K562 (cell line): ENCODE measurements at regions not wholly inside any gene's neighbourhood (a gene's known extent, or its start where the extent isn't known, plus 50 kb on each side); places are given as distances from the start of the nearest gene placed in this dataset.

Experiments used
- ATAC-seq: fragments of 200-7000 bp; cut with Tn5 transposase; 3 replicates; pipeline ENCODE4 v1.9.1; 2020; ENCODE audit warnings: moderate library complexity
- BruUV-seq: library from RNA; stranded (reverse); fragments of 400-500 nt; replicated peaks from 2 replicates; lab custom pipeline; 2021; lab: Mats Ljungman, UMichigan
- CTCF ChIA-PET: fragments of 300-600 bp; formaldehyde crosslinking; extraction: SDS; loops from one replicate; lab custom pipeline; 2021; ENCODE audit warnings: low intra/inter-chr PET ratio; lab: Yijun Ruan, JAX
- POLR2A ChIA-PET: fragments of 300-600, 350-650 bp; sonication (Branson Sonifier 250); formaldehyde crosslinking; extraction: SDS; loops from one replicate; lab custom pipeline; 2021; ENCODE audit warnings: antibody characterized with exemption, inconsistent platforms; lab: Yijun Ruan, JAX
- DNase-seq, 4 experiments: peaks; one replicate each; pipeline versions ENCODE4 v3.0.0 to v3.0.0-alpha.2; 2011 to 2018; ENCODE audit warnings: low spot score in 3 of 4, mixed read lengths in 3 of 4; ENCODE audit errors: extremely low read depth in 1 of 4
- FAIRE-seq: peaks from 2 replicates; lab custom pipeline; 2011; peaks lifted over from hg19 to GRCh38; lab: Jason Lieb, UNC
- H2AFZ ChIP-seq: 2 replicates; pipeline ENCODE4 v1.6.0; 2011; ENCODE audit warnings: low read depth, low read length, control low read depth, inconsistent platforms
- H3K27ac ChIP-seq: fragments of 200-600 bp; 3 replicates; pipeline ENCODE4 v1.8.0; 2011; ENCODE audit warnings: low read depth, mild to moderate bottlenecking, control low read depth, inconsistent platforms, low read length, moderate library complexity, mixed read lengths; ENCODE audit errors: extremely low read depth
- H3K27me3 ChIP-seq, 2 experiments: fragments of 300-600 bp in 1 of 2; 2 replicates in 1 of 2; 3 replicates in 1 of 2; pipeline versions ENCODE4 v1.6.0 to v1.8.0; 2011; ENCODE audit warnings: inconsistent platforms in 2 of 2, low read length in 2 of 2, mild to moderate bottlenecking in 1 of 2, mixed read lengths in 1 of 2, moderate library complexity in 1 of 2; ENCODE audit not compliant: control insufficient read depth in 2 of 2, insufficient read depth in 2 of 2
- H3K36me3 ChIP-seq: fragments of 300-600 bp; 3 replicates; pipeline ENCODE4 v1.8.0; 2011; ENCODE audit warnings: mild to moderate bottlenecking, low read length, inconsistent platforms; ENCODE audit not compliant: control insufficient read depth, insufficient read depth
- H3K4me1 ChIP-seq, 2 experiments: fragments of 200-600 bp in 1 of 2; replicated peaks in 1 of 2; 2 replicates in 1 of 2; 3 replicates in 1 of 2; pipeline versions ENCODE4 v1.5.1 to v1.8.0; 2011; ENCODE audit warnings: inconsistent platforms in 2 of 2, low read length in 2 of 2, mild to moderate bottlenecking in 1 of 2, mixed read lengths in 1 of 2, moderate library complexity in 1 of 2; ENCODE audit not compliant: control insufficient read depth in 2 of 2, insufficient read depth in 2 of 2
- H3K4me2 ChIP-seq: 2 replicates; pipeline ENCODE4 v1.6.1; 2011; ENCODE audit warnings: low read length, control low read depth, inconsistent platforms, mixed read lengths; ENCODE audit not compliant: insufficient read depth
- H3K4me3 ChIP-seq: fragments of 200-600 bp; sonication (generic), shearing (Covaris generic); 2 replicates; pipeline ENCODE4 v1.5.1; 2016; ENCODE audit warnings: control low read depth, inconsistent platforms
- H3K79me2 ChIP-seq: fragments of 200-600 bp; 3 replicates; pipeline ENCODE4 v1.8.0; 2011; ENCODE audit warnings: low read length, inconsistent platforms; ENCODE audit not compliant: control insufficient read depth, insufficient read depth
- H3K9ac ChIP-seq, 2 experiments: 2 replicates each; pipeline versions ENCODE4 v1.6.0 to v1.6.1; 2011; ENCODE audit warnings: low read depth in 2 of 2, low read length in 2 of 2, control low read depth in 1 of 2, inconsistent platforms in 1 of 2, mild to moderate bottlenecking in 1 of 2, mixed read lengths in 1 of 2; ENCODE audit not compliant: insufficient read depth in 1 of 2
- H3K9me1 ChIP-seq: one replicate; pipeline ENCODE4 v1.6.0; 2011; ENCODE audit warnings: inconsistent platforms, mild to moderate bottlenecking, low read length, moderate library complexity; ENCODE audit not compliant: control insufficient read depth, insufficient read depth
- H3K9me3 ChIP-seq: replicated peaks from 2 replicates; pipeline ENCODE4 v1.5.1; 2011; ENCODE audit warnings: low read depth, low read length, inconsistent platforms; ENCODE audit not compliant: control insufficient read depth, insufficient read depth
- H4K20me1 ChIP-seq: replicated peaks from 2 replicates; pipeline ENCODE4 v1.6.1; 2011; ENCODE audit warnings: low read length, inconsistent platforms, mixed read lengths; ENCODE audit not compliant: control insufficient read depth, insufficient read depth
- BCOR ChIP-seq: fragments of 450-650 bp; IDR thresholded peaks from 2 replicates; pipeline ENCODE4 v1.6.1; 2016
- FOXK2 ChIP-seq, 2 experiments: fragments of 450-650 bp; IDR thresholded peaks in 1 of 2; conservative IDR thresholded peaks in 1 of 2; 2 replicates each; pipeline ENCODE4 v1.6.1; 2016; ENCODE audit warnings: low read depth in 2 of 2, mild to moderate bottlenecking in 1 of 2
- SNIP1 ChIP-seq: fragments of 450-650 bp; IDR thresholded peaks from 2 replicates; pipeline ENCODE4 v1.7.1; 2017; ENCODE audit warnings: low read depth, mild to moderate bottlenecking
- WHSC1 ChIP-seq: IDR thresholded peaks from one replicate; pipeline ENCODE4 v1.6.1; 2012; ENCODE audit warnings: low read length, control low read depth, inconsistent platforms
- ZFP1 ChIP-seq: fragments of 450-650 bp; formaldehyde crosslinking; IDR thresholded peaks from 2 replicates; pipeline ENCODE4 v1.4.0; 2020; ENCODE audit warnings: mild to moderate bottlenecking, mixed read lengths
- ZNF408 ChIP-seq: fragments of 250-450 bp; sonication (Bioruptor Pico); IDR thresholded peaks from 2 replicates; pipeline ENCODE4 v1.4.0; 2020; ENCODE audit warnings: low read depth, mild to moderate bottlenecking, moderate library complexity
- ZNF57 ChIP-seq: fragments of 450-650 bp; formaldehyde crosslinking; IDR thresholded peaks from 2 replicates; pipeline ENCODE4 v1.4.0; 2020; ENCODE audit warnings: mild to moderate bottlenecking, moderate library complexity
- ZNF609 ChIP-seq: sonication (generic); formaldehyde crosslinking; IDR thresholded peaks from 2 replicates; pipeline ENCODE4 v1.8.1; 2023; ENCODE audit warnings: missing genetic modification reagents, mild to moderate bottlenecking, borderline replicate concordance
- WGBS: fragments of 100-300 bp; shearing (Covaris generic); methylation state at CpG from one replicate; pipeline ENCODE4 v1.1.6; 2016; ENCODE audit warnings: low coverage, mixed read lengths; ENCODE audit not compliant: insufficient coverage; ENCODE audit errors: missing lambda C conversion rate; 5-methylcytosine and 5-hydroxymethylcytosine counted together
- in situ Hi-C: fragments of 300-500 bp; cut with MboI; formaldehyde crosslinking; loops from 4 replicates; pipeline ENCODE4 v1.15.0; 2018; ENCODE audit warnings: inconsistent platforms, mixed read lengths
- intact Hi-C: fragments of 100-400 bp; cut with micrococcal nuclease; formaldehyde crosslinking; loops from 2 replicates; pipeline ENCODE4 v1.14.2; 2022

- Histone ChIP-seq H3K27ac (no peak overlapping the region), H3K9me3 (no peaks in the 10 kb centered on the region), H3K27me3 (peaks cover 9 to 60% of the 10 kb centered on the region in 2 experiments), H3K36me3 (no peaks in the 10 kb centered on the region), H3K79me2 (no peaks in the 10 kb centered on the region), H3K4me2 (no peak overlapping the region), H3K4me1 (peaks cover 0 to 2% of the 10 kb centered on the region in 2 experiments; a peak in 1 of 5 replicates), H4K20me1 (no peaks in the 10 kb centered on the region; the same call in 1 of the 2 replicates), H3K9ac (no peak overlapping the region), H3K9me1 (no peaks in the 10 kb centered on the region), H2AFZ (no peak overlapping the region), H3K4me3 (no peak overlapping the region)
- ChIA-PET CTCF (no interaction called here), POLR2A (interaction anchor here (0.6 kb wide), 1 partner anchor 248 kb away, joined by 3 read pairs; no protein-coding TSS in a partner anchor)
- intact Hi-C loops (no loop called here), in situ Hi-C loops (no loop called here)
- DNase-seq (no peak), ATAC-seq (no peak), FAIRE-seq (no peak)
- BruUV-seq = no TSS peak
- WGBS = 0% methylated on average over 19 of the region's 21 CpGs
- TF ChIP-seq ZNF57 (no peak), ZNF408 (CRISPR knock-in tag) (no peak), WHSC1 (no peak), ZNF609 (no peak), BCOR (no peak), FOXK2 (conservative IDR thresholded peaks at IDR 0.05 in 1 of 2, IDR thresholded peaks at IDR 0.05 in 1 of 2; ENCODE audit: low read depth in 2 of 2) (no peak), ZFP1 (CRISPR knock-in tag) (no peak), SNIP1 (no peak)
Observed at GRCh38 chr2:15784886-15785801, 155.2 kb upstream of the MYCN start.
